ENCODE measurements at regions not wholly inside any gene's neighbourhood (a gene's known extent, or its start where the extent isn't known, plus 50 kb on each side); places are given as distances from the start of the nearest gene placed in this dataset.

- TF ChIP-seq CTCF (IDR thresholded peaks at IDR 0.05) (no peak), POLR2A (IDR thresholded peaks at IDR 0.05) (no peak), EP300 (IDR thresholded peaks at IDR 0.05; ENCODE audit: low read depth) (no peak)
These were observed 230.6 kb upstream of the ID2 start for GRCh38 chr2:8451273-8451672.
